GM21619 (cell line): ENCODE measurements at regions not wholly inside any gene's neighbourhood (a gene's known extent, or its start where the extent isn't known, plus 50 kb on each side); places are given as distances from the start of the nearest gene placed in this dataset.

ENCODE experiments used
- ATAC-seq: cut with Tn5 transposase; IDR thresholded peaks from one replicate; pipeline ENCODE4 v1.9.1; 2021; ENCODE audit not compliant: unreplicated experiment

DNA sequence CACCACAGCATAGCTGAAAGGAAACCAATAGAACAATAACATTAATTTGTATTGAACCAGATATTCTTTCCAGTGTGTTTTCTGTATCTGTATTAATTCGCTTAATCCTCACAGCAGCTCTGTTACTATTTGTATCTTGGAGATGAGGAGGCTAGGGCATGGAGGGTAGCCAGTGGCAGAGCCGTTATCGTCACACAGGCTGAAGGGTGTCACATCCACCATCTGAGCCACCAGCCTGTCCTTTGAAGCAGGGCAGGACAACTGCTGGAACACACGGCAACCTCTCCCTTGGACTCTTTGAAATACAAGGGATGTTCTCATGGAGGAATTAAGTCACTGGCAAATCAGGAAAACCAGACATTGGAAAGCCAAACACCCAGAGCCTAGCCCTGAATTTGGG is 628.0 kb upstream of the CDH4 start:
- ATAC-seq: no peak

DNA sequence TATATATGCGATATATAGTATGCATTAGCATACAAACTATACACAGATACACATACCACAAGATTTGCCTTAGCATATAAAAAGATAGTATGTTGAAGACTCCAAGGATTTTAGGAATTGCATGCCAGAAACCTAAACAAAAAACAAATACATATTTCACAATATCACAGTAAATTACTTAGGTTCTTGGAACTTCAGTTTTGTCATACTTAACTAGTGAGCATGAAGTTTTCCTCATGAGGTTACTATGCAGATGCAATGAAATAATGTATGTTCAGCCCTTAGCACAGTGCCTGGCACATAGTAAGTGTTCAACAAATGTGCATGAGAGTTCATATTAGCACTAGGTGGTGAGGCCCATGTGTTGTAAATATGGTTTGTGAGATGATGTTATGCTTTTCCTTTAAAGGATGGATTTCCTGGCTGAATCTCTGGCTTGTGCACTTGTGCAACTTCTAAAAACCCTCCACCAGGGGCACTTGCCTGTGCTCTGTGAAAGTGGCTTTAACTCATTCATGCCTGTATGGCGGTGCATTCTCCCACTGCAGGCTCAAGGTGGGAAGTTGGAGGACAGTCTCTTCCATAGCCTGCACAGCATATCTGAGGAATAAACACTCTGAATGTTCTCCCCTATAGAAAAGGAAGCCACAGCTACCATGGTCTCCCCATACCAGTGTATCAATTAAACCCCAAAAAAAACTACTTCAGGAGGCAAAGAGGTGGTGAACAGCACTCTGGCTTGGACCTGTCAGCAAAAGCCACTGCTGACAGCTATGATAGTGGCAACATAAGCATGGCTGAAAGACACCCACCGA is 624.1 kb upstream of the CDH4 start:
- ATAC-seq: no peak

DNA sequence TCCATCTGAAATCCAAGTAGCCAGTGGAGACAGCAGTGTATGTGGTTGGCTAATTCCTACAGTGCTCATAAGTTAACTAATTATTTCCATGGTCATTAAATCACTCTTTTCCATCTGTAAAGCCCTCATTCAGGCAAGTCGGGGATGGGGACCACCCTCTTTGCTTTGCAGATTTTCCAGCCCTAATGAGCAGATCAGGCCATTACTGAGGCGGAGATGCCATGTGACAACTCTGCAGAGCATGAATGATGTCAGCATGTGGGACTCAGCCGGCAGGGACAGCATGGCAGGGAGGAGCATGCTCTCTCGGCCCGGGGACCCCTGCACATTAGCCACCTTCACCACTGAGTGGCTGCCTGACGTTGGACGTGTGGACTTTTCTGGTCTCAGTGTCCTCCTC is 623.3 kb upstream of the CDH4 start:
- ATAC-seq: no peak

DNA sequence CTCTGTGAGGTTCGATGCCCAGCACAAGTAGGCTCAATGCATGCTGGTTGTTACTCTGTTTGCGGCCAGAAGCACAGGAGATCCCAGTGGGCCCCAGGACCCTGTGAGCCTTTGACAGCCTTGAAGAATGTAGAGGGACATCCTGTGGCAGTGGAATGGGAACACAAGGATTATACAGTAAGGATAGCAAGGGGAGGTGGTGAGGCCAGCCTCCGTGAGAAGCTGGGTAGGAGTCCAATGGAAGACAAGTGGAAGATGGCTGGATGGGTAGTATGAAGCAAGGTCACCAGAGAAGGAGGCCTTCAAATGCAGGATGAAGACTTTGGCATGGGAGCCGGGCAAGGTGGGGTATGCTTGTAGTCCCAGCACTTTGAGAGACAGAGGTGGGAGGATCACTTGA is 622.9 kb upstream of the CDH4 start:
- ATAC-seq: no peak

DNA sequence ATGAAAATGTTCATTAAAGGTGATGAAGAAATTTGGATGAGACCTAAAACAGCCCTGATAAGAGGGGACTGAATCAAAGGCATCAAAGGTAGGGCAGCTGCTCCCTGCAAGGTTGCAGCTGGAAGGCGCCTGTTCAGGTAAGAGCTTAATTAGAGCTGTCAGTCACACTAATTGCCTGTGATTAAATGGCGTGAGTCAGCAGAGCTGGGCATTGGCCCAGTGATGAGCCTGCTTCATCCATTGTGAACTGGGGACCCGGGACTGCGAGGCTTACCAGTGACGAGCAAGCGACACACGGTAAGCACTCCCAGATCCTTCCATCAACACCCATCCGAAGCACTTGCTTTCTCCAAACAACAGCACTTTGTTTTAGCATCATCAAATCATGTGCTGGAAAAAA is 621.5 kb upstream of the CDH4 start:
- ATAC-seq: no peak

DNA sequence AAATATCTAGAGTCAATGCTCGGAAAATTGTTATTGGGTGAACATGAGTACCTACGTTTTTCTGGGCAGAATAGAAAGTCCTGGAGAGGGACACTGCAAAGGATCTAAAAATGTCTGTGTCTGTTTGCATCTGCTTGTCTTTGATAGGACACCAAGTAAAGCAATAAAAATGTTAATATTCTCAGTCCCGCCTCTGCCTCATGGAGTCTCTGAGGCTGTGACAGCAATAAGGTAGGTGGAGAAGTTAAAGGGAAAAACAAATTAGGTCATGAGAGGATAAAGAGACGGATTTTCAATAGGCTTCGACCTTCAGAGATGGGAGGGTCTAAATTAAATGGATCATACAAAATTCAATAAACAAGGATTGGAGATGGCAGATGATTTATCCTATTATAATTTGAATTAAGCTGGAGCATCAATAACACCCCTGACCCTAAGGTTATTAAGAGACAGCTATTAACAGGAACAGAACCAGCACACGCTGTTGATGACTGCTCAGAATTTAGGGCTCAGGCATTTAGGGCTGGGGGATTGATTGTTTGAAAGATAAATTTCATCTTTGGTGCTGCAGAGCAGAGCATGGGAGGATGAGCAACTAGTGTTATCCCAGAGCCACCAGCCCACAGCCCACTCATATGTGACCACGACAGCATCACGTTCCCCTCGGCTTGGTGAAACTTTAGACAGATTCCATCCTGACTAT is 620.3 kb upstream of the CDH4 start:
- ATAC-seq: no peak

DNA sequence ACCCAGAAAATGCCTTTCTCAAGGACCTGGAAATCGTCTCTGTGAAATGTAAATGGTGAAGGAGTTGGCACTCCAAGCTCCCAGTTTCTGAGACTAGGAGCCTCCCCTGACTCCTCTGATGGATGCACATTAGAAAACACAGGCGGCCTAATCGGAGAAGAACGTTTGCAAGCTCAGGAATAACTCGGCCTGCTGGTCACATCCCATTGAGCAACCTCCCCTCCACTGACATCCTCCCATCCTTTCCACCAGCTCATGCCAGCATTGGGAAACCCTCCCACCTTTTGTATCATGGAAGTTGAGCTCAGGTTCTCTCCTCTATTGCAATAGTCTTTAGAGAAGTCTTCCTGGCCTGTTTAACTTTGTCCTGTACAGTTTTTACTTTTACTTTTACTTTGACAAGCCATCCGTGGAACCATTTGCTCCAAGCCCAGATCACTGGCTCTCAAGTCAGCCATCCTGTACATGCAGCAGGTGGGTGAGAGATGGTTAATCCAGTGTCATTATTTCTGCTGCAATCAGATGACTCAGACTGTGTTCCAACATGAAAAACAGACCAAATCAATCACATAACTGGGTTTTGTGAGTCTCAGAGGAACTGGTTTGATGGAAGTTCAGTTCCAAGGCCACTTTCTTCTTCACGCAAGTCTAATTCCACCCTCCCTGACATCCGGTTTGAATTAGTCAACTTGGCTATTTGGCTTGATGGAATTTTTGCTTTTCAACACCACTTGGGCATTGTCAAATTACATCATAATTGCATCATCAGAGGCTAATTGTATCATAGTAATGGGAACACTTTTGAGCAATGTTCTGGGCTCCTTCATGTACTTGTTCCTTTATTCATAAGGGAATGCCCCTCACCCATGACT is 619.4 kb upstream of the CDH4 start:
- no peak for ATAC-seq

DNA sequence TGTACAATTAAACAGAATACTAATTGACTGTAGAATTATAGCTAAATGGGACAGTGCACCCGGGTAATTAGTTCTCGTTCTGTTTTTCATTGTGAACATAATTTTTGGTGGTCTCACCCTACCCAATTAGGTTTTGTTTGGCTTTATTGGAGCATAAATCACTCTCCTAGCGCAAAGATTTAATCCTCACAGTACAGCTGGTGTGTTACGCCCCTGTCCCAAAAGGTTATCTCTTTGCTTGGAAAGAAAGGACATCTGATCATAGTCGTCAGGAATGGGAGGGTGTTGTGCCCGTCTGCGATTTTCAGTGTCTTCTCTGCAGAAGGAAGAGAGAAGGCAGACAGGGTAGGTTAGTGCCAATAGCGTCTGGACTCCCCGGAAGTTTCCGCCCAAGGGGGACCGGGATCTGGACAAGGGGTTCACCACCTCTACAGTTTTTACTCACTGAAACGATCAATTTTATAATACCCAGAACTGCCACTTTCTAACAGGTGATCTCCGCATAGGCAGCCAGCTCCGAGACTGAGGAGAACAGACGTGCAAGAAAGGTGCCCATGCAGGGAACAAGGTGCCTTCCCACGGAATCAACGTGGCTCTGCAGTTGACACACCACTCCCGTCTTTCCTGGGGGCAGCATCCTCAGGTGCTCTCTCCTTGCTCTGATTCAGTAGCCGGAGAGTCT is 617.4 kb upstream of the CDH4 start:
- ATAC-seq: no peak

DNA sequence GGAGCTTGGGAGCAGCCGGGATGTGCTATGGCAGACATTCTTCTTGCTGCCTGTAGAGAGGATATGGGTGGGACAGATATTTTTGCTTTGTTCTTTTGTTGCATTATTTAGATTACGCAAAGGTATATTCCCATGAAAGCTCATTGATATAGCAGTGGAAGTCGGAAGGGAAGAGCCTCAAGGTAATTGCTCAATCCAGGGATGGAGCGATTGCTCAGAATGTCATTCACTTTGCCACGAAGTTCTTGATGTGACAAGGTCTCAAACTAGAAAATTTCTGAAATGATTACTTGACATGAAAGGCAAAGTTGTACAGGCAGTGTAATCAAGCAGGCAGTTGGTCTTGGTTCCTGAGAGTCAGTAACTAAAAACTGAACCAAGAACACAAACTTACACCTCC is 615.6 kb upstream of the CDH4 start:
- no peak for ATAC-seq

DNA sequence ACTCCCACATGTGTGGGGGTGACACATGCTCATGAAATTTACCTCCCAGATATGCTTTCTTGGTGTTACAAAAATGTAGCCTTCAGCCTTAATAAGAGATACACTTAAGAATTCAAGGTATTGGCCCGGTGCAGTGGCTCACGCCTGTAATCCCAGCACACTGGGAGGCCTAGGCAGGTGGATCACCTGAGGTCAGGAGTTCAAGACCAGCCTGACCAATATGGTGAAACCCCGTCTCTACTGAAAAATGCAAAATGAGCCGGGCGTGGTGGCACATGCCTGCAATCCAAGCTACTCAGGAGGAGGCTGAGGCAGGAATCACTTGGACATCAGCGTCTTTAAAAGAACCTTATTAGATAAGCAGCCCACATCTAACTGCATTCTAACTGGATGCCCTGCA is 614.3 kb upstream of the CDH4 start:
- ATAC-seq: no peak

DNA sequence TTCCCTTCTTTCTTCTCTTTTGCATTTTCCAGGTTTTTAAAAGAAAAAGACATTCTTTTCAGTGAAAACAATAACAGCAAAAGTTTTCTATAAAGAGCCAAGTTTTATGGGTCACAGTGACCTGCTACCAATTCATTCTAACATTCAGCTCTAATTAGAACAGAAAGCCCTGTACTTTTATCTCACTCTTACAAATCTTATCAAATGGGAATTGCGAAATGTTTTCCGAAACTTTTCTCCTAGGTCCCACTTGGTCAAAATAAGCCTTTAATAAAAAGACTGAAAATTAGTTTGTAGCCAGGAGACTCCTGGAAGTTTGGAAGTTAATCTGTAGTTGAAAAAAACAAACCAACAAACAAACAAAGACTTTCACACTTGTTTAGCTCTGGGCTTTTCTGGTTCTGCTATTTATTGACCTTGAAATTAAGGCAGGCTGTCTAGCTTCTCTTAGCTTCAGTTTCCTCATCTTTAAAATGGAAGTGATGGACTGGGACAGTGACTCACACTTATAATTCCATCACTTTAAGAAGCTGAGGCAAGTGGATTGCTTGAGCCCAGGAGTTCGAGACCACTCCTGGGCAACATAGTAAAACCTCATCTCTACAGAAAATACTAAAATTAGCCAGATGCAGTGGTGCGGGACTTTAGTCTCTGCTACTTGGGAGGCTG is 613.5 kb upstream of the CDH4 start:
- ATAC-seq: no peak

DNA sequence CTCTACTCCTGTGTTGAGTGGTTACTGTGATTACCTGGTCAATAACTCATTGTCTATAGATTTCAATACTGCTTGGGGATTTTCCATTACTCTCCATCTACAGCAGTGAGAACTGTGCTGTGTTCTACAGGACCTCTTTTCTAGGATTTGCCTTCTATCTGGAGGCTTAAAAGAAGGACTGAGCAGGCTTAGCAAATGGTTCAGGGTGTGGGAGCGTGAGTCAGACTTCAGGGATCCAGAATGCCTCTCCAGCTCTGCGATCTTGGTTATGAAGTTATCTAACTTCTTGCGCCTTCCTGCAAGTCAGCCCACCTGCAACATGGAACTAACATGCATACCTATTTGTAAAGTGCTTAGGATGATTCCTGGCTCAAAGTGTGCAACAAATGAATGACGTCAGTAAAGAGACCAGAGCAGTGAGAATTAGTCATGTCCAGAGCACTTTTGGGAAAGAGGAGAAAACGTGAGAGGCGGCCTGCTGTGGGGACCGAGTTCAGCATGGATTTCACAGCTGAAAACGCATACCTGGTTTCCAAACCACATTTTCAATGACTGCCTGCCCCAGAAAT is 610.1 kb upstream of the CDH4 start:
- ATAC-seq: no peak

DNA sequence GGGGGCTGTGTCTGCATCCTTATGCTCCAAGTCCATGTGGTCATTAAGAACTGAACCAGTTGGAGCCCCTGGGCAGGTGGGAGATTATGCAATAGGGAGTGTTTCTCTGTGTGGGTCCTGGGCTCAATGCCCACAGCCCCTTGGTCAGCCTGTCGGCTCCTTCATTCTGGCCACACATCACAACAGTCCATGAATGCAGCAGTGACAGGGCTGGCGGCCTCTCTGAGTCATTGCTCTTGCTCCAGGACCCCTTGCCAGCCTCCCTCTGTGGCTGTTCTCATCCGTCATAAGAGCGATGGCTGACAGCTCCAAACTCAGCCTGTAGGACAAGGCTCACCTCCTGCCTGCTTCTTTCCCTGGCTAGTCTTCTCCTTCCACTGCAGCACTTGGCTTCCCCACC is 609.5 kb upstream of the CDH4 start:
- no peak for ATAC-seq

DNA sequence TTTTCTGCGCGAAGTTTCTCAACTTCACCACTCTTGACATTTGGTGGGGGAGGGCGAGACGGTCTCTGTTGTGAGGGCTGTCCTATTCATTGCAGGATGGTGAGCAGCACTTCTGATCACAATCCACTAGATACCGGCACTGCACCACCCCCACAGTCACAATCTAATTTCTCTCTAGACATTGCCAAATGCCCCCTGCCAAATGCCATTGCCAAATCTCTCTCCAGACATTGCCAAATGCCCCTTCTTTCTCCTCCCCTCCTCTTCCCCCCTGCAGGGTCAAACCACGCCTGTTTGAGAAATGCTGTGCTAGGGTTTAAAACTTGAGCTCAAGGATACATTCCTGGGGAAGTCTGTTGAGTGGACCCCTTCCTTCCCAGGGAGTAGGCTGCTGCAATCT is 603.5 kb upstream of the CDH4 start:
- no peak for ATAC-seq

DNA sequence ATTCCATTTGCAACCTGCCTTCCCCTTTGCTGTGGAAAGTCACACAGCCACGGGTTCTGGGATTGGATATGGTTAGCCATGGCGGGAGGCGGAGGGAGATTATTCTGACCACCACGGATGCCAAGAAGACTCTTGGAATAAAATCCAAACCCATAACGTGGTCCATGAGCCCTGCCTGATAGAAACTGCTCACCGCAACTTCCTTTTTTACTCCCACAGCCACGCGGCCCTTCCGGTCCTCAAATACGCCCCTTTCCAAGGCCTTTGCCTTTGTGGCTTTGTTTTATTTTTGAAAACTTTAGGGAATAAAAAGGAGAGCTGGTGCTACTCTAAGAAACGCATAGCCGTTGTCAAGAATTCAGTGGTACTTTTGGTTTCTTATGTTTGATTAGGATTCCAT is 602.5 kb upstream of the CDH4 start:
- no peak for ATAC-seq

DNA sequence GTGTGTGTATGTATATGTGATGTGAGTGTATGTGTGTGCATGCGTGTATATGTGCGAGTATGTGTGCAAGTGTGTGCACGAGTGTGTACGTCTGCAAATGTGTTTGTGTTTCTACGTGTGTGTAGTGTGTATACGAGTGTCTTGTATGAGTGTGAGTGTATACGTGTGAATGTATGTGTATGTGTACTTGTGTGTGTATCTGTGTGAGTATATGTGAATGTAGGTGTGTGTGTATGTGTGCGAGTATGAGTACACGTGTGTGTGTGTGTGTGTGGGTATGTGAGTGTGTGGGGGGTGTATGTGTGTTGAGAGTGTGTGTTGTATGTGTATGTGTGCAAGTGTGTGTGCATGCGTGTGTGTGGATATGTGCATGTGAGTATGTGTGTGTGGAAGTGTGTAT is 602.0 kb upstream of the CDH4 start:
- no peak for ATAC-seq

DNA sequence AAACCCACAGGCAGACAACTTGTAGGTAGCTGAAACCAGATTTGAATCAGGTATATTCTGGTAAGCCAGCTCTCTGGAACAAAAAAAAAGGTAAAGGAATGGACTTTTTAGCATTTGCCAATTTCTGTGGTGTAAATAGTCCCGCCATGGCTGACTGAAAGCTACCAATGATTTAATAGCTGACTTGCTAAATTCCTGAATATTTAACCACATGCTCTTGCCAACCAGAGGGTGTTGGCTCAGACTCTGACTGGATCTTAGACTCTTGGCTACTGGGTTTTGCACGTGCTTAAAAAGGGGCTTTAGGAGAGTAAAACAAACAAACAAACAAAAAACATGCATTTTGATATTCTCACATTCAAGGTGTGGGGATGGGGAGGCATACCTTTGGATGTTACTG is 600.0 kb upstream of the CDH4 start:
- no peak for ATAC-seq

DNA sequence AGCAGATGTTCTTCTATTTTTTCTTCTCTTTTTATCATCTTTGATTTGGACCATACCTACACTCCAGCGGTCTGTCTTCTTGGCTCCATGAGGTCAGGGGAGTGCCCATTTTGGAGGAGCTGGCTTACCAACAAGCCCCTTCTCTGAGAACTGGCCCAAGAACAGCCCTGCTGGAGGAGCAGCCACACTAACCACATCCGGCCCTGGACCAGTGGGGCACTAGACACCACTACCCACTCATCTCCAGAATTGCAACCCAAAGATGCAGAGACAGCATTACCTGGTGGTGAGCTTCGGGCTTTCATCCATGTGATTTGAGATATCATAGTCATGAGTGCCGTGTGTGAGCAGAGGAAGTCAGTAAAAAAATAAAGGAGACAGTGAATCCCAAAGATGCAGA is 599.4 kb upstream of the CDH4 start:
- ATAC-seq: no peak

DNA sequence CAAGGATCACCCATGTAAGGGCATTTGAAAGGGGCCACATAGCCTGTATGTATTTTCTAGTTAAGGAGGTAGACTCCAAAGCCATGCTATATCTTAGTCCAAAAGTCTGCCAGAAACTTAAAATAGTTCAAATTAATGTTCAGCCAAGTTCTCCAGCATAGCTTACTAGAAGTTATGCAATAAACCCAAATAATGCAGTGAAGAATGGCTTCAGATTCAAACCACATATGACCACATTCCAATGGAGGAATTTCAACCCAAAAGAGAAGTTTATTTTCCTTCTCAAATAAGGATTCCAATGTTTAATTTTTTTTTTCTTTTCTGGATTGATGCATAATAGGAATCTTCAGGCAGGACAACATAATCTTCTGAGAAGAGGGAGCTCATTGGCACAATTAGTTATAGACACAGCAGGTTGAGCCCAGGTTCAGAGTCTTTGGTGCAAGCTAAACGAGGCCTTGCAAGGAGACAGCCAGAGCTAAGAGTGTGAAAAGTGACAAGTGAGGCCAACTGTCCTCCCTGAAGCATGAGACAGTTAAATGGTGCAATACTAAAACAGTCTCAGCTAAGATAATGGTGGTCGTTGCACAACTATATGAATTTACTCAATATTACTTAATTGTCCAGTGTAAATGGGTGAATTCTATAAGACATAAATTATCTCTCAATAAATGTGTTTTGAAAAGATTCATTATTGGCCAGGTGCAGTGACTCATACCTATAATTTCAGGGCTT is 598.8 kb upstream of the CDH4 start:
- ATAC-seq: no peak

DNA sequence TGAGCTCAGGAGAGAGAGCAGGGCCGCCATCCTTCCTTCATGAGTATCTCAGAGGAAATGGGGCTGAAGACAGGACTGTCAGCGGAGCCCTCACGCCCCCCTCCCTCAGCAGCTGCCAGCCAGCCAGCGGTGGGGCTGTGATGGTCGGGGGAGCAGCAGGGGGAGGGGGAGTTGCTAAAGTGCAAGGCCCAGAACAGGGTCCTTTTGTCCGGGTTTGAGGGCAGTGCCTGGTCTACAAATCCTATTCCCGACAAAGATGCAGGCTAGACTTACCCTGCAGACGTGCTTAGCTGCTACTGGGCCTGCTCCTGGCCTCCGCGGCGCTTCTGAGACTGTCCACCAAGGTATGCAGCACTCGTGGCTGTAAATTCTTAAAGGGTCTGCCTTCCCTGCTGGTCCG is 593.4 kb upstream of the CDH4 start:
- ATAC-seq: no peak
